ENCODE measurements at regions not wholly inside any gene's neighbourhood (a gene's known extent, or its start where the extent isn't known, plus 50 kb on each side); places are given as distances from the start of the nearest gene placed in this dataset.
A peak's percentile ranks its signal among the peaks of the same experiment; 100 is the strongest.

DNA sequence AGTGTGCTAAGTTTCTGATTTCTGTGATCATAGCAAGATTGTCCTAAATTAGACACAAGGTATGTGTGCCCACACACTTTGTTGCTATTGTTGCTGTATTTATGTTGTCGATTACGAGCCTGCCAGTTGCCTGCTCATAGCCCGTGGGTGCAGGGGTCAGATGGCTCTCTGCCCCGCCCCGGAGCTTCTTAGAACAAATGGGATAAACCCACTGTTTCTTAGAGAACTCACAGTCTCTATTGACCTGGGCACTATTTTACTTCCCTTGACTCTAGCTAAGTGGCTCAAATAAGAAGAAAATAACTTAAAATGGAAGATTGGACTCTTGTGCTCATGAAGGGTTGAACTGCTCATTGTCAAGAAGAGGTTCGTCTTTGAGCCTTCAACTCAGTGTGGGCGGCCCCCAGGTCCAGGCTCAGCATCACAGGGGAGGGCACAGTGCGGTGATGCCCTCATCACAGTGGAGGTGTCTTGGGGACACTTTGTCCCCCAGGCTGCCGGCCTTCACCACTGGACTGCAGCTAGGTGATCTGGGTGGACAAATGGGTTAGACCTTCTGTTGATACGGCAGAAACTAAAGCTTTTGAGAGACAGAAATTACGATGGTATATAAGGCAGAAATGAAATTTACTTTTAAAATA is 155.5 kb downstream of the TENT4A start:
- H3K4me3 ChIP-seq (ENCODE audit: low read length): no peak overlapping the region
- no peaks in the 10 kb centered on the region for H3K9me3 ChIP-seq (ENCODE audit: control insufficient read depth, low read depth, low read length)
- H3K4me1 ChIP-seq (ENCODE audit: control insufficient read depth, insufficient read depth, low read length): peaks cover 7% of the 10 kb centered on the region
- 100% methylated on average over 1 of the region's 11 CpGs for WGBS (ENCODE audit: insufficient coverage, low lambda C conversion rate)
- DNase-seq: peak in 1 of 2 donors; percentile 33
- no peaks in the 10 kb centered on the region for H3K27me3 ChIP-seq (ENCODE audit: control insufficient read depth, insufficient read depth, low read length)
- no peaks in the 10 kb centered on the region for H3K36me3 ChIP-seq (ENCODE audit: control insufficient read depth, insufficient read depth, low read length)
- H3K27ac ChIP-seq (ENCODE audit: low read length): no peak overlapping the region

DNA sequence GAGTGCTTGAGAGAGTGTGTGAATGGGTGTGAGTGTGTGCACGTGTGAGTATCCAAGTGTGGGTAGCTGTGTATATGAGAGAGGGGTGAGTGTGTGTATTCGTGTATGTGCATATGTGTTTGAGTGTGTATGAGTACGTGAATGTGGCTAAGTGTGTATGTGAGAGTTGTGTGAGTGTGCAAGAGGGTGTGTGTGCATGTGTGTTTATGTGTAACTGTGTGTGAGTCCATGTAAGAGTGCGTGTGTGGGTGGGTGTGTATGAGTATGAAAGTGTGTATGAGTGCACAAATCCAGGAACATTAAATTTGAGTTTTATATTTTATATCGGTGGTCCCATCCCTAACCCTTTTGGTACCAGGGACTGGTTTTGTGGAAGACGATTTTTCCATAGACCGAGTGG is 156.4 kb downstream of the TENT4A start:
- Histone ChIP-seq H3K36me3 (ENCODE audit: control insufficient read depth, insufficient read depth, low read length) (no peaks in the 10 kb centered on the region), H3K4me3 (ENCODE audit: low read length) (no peak overlapping the region), H3K27ac (ENCODE audit: low read length) (no peak overlapping the region), H3K9me3 (ENCODE audit: control insufficient read depth, low read depth, low read length) (no peaks in the 10 kb centered on the region), H3K27me3 (ENCODE audit: control insufficient read depth, insufficient read depth, low read length) (no peaks in the 10 kb centered on the region), H3K4me1 (ENCODE audit: control insufficient read depth, insufficient read depth, low read length) (peaks cover 11% of the 10 kb centered on the region)
- WGBS (ENCODE audit: insufficient coverage, low lambda C conversion rate): 90% methylated on average over 2 of the region's 7 CpGs
- no peak for DNase-seq

- no peak overlapping the region for H3K4me3 ChIP-seq (ENCODE audit: low read length)
- H3K27me3 ChIP-seq (ENCODE audit: control insufficient read depth, insufficient read depth, low read length): no peaks in the 10 kb centered on the region
- peak in 1 of 2 donors; percentile 12 for DNase-seq
- no peaks in the 10 kb centered on the region for H3K36me3 ChIP-seq (ENCODE audit: control insufficient read depth, insufficient read depth, low read length)
- H3K9me3 ChIP-seq (ENCODE audit: control insufficient read depth, low read depth, low read length): no peaks in the 10 kb centered on the region
- 92% methylated on average over 2 of the region's 12 CpGs for WGBS (ENCODE audit: insufficient coverage, low lambda C conversion rate)
- peak overlapping the region; percentile 40 for H3K27ac ChIP-seq (ENCODE audit: low read length)
- peaks cover 14% of the 10 kb centered on the region for H3K4me1 ChIP-seq (ENCODE audit: control insufficient read depth, insufficient read depth, low read length)
Measured at GRCh38 chr5:6872441-6873160, 159.4 kb downstream of the TENT4A start.

DNA sequence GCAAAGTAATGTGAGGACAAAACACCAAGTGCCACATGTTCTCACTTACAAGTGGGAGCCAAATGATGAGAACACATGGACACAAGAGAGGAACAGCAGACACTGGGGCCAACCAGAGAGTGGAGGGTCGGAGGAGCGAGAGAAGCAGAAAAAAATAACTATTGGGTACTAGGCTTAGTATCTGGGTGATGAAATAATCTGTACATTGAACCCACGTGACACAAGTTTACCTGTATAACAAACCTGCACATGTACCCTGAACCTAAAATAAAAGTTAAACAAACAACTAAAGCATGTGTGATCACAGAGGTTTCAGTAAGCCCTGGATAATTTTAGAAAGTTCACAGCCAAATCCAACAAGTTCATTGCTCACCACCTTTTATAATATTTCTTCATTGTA is 160.1 kb downstream of the TENT4A start:
- H3K36me3 ChIP-seq (ENCODE audit: control insufficient read depth, insufficient read depth, low read length): no peaks in the 10 kb centered on the region
- peak overlapping the region; percentile 40 for H3K27ac ChIP-seq (ENCODE audit: low read length)
- peaks cover 14% of the 10 kb centered on the region for H3K4me1 ChIP-seq (ENCODE audit: control insufficient read depth, insufficient read depth, low read length)
- no peaks in the 10 kb centered on the region for H3K9me3 ChIP-seq (ENCODE audit: control insufficient read depth, low read depth, low read length)
- peak; percentile 16 to 57 for DNase-seq
- WGBS (ENCODE audit: insufficient coverage, low lambda C conversion rate): no CpG with 5 or more reads among the region's 3 CpGs
- no peaks in the 10 kb centered on the region for H3K27me3 ChIP-seq (ENCODE audit: control insufficient read depth, insufficient read depth, low read length)
- H3K4me3 ChIP-seq (ENCODE audit: low read length): no peak overlapping the region

DNA sequence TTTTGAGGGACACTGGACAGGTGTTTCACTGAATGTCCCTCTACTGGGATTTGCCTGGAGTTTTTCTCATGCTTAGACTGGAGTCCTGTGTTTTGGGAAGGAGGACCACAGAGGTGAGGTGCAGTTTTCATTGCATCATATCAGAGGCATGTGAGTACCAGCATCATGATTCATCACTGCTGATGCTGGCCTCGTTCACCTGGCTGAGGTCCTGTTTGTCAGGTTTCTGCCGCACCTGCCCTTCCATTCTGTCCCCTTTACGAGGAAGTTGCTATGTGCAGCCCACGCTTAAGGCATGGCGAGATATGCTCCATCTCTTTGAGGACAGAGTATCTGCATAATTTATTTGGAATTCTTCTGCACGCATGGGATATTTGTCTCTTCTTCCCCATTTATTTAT is 162.1 kb downstream of the TENT4A start:
- H3K9me3 ChIP-seq (ENCODE audit: control insufficient read depth, low read depth, low read length): no peaks in the 10 kb centered on the region
- peaks cover 14% of the 10 kb centered on the region for H3K4me1 ChIP-seq (ENCODE audit: control insufficient read depth, insufficient read depth, low read length)
- H3K4me3 ChIP-seq (ENCODE audit: low read length): no peak overlapping the region
- no peak overlapping the region for H3K27ac ChIP-seq (ENCODE audit: low read length)
- 58% methylated on average over 3 of the region's 6 CpGs for WGBS (ENCODE audit: insufficient coverage, low lambda C conversion rate)
- H3K36me3 ChIP-seq (ENCODE audit: control insufficient read depth, insufficient read depth, low read length): no peaks in the 10 kb centered on the region
- no peaks in the 10 kb centered on the region for H3K27me3 ChIP-seq (ENCODE audit: control insufficient read depth, insufficient read depth, low read length)
- peak; percentile 33 to 42 for DNase-seq

GRCh38 chr5:6877986-6878828 is 165.0 kb downstream of the TENT4A start:
- no CpG with 5 or more reads among the region's 13 CpGs for WGBS (ENCODE audit: insufficient coverage, low lambda C conversion rate)
- Histone ChIP-seq H3K27ac (ENCODE audit: low read length) (no peak overlapping the region), H3K4me3 (ENCODE audit: low read length) (no peak overlapping the region), H3K4me1 (ENCODE audit: control insufficient read depth, insufficient read depth, low read length) (peaks cover 11% of the 10 kb centered on the region), H3K9me3 (ENCODE audit: control insufficient read depth, low read depth, low read length) (no peaks in the 10 kb centered on the region), H3K27me3 (ENCODE audit: control insufficient read depth, insufficient read depth, low read length) (no peaks in the 10 kb centered on the region), H3K36me3 (ENCODE audit: control insufficient read depth, insufficient read depth, low read length) (no peaks in the 10 kb centered on the region)
- DNase-seq: no peak

GRCh38 chr5:6885581-6885980 is 172.3 kb downstream of the TENT4A start:
- no peaks in the 10 kb centered on the region for H3K36me3 ChIP-seq (ENCODE audit: control insufficient read depth, insufficient read depth, low read length)
- no peaks in the 10 kb centered on the region for H3K27me3 ChIP-seq (ENCODE audit: control insufficient read depth, insufficient read depth, low read length)
- no peak for DNase-seq
- H3K4me1 ChIP-seq (ENCODE audit: control insufficient read depth, insufficient read depth, low read length): no peaks in the 10 kb centered on the region
- 100% methylated on average over 1 of the region's 2 CpGs for WGBS (ENCODE audit: insufficient coverage, low lambda C conversion rate)
- no peak overlapping the region for H3K27ac ChIP-seq (ENCODE audit: low read length)
- H3K4me3 ChIP-seq (ENCODE audit: low read length): no peak overlapping the region
- H3K9me3 ChIP-seq (ENCODE audit: control insufficient read depth, low read depth, low read length): peaks cover 12% of the 10 kb centered on the region

DNA sequence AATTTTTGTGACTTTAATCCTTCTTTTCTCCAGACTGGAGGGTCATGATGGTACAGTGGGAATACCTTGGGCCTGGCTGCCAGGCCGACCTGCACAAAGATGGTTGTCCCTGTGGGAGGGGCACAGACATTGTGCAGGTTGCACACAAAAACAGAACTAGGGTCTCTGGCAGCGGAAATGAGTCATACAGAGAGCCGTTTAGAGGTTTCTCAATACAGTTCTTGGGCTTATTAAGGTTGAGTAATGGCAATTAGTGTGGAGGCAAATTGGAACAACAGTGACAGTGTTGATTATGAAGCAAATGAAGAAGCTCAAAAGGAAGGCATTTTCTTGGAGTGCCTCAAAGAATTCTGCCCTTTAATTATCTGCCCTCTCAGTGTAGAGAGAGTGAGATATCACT is 173.6 kb downstream of the TENT4A start:
- Histone ChIP-seq H3K27ac (ENCODE audit: low read length) (no peak overlapping the region), H3K4me3 (ENCODE audit: low read length) (no peak overlapping the region), H3K27me3 (ENCODE audit: control insufficient read depth, insufficient read depth, low read length) (no peaks in the 10 kb centered on the region), H3K4me1 (ENCODE audit: control insufficient read depth, insufficient read depth, low read length) (no peaks in the 10 kb centered on the region), H3K9me3 (ENCODE audit: control insufficient read depth, low read depth, low read length) (peaks cover 12% of the 10 kb centered on the region), H3K36me3 (ENCODE audit: control insufficient read depth, insufficient read depth, low read length) (no peaks in the 10 kb centered on the region)
- WGBS (ENCODE audit: insufficient coverage, low lambda C conversion rate): no CpG with 5 or more reads among the region's 3 CpGs
- no peak for DNase-seq

- H3K36me3 ChIP-seq (ENCODE audit: control insufficient read depth, insufficient read depth, low read length): no peaks in the 10 kb centered on the region
- no peak for DNase-seq
- no peaks in the 10 kb centered on the region for H3K27me3 ChIP-seq (ENCODE audit: control insufficient read depth, insufficient read depth, low read length)
- peaks cover 12% of the 10 kb centered on the region for H3K9me3 ChIP-seq (ENCODE audit: control insufficient read depth, low read depth, low read length)
- no peak overlapping the region for H3K27ac ChIP-seq (ENCODE audit: low read length)
- 40% methylated on average over 1 of the region's 1 CpG for WGBS (ENCODE audit: insufficient coverage, low lambda C conversion rate)
- no peak overlapping the region for H3K4me3 ChIP-seq (ENCODE audit: low read length)
- no peaks in the 10 kb centered on the region for H3K4me1 ChIP-seq (ENCODE audit: control insufficient read depth, insufficient read depth, low read length)
Measured at GRCh38 chr5:6889030-6889429, 175.8 kb downstream of the TENT4A start.

GRCh38 chr5:6899221-6899620 is 186.0 kb downstream of the TENT4A start:
- no peaks in the 10 kb centered on the region for H3K4me1 ChIP-seq (ENCODE audit: control insufficient read depth, insufficient read depth, low read length)
- DNase-seq: no peak
- no peaks in the 10 kb centered on the region for H3K27me3 ChIP-seq (ENCODE audit: control insufficient read depth, insufficient read depth, low read length)
- H3K36me3 ChIP-seq (ENCODE audit: control insufficient read depth, insufficient read depth, low read length): no peaks in the 10 kb centered on the region
- H3K9me3 ChIP-seq (ENCODE audit: control insufficient read depth, low read depth, low read length): no peaks in the 10 kb centered on the region
- H3K27ac ChIP-seq (ENCODE audit: low read length): no peak overlapping the region
- H3K4me3 ChIP-seq (ENCODE audit: low read length): no peak overlapping the region
- WGBS (ENCODE audit: insufficient coverage, low lambda C conversion rate): 83% methylated on average over 1 of the region's 9 CpGs
